NCI-H524 treated with DMSO at 0.1 percent for 48 hours (cell line): ENCODE measurements at regions not wholly inside any gene's neighbourhood (a gene's known extent, or its start where the extent isn't known, plus 50 kb on each side); places are given as distances from the start of the nearest gene placed in this dataset.

Experiments used
- DNase-seq: peaks from one replicate; lab custom pipeline; 2025; lab: John Stamatoyannopoulos, UW

DNA sequence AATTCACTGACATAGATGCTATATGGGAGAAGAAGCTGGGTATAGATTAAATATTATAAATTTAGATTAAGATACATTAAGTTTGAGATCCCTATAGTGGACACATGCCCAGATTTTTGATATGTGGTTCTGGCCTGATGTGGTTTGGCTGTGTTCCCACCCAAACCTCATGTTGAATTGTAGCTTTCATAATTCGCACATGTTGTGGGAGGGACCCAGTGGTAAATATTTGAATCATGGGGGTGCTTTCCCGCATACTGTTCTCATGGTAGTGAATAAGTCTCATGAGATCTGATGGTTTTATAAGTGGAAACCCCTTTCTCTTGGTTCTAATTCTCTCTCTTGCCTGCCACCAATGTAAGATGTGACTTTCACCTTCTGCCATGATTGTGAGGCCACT is 189.4 kb upstream of the CD96 start:
- DNase-seq, result no peak

DNA sequence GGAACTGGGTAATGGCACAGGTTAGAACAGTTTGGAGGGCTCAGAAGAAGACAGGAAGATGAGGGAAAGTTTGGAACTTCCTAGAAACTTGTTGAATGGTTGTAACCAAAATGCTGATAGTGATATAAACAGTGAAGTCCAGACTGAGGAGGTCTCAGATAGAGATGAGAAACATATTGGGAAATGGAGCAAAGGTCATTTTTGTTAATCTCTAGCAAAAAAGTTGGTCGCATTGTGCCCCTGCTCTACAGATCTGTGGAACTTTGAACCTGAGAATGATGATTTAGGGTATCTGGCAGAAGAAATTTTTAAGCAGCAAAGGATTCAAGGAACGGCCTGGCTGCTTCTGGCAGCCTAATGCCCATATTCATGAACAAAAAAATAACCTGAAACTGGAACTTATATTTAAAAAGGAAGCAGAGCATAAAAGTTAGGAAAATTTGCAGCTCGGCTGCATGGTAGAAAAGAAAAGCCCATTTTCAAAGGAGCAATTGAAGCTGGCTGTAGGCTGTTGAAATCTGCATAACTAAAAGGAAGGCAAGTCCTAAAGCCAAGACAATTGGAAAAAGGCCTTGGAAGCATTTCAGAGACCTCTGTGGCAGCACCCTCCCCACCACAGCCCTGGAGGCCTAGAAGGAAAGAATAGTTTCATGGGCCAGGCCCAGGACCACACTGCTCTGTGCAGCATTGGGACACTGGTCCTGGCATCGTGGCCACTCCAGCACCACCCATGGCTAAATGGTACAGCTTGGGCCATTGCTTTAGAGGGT is 182.6 kb upstream of the CD96 start:
- no peak for DNase-seq

DNA sequence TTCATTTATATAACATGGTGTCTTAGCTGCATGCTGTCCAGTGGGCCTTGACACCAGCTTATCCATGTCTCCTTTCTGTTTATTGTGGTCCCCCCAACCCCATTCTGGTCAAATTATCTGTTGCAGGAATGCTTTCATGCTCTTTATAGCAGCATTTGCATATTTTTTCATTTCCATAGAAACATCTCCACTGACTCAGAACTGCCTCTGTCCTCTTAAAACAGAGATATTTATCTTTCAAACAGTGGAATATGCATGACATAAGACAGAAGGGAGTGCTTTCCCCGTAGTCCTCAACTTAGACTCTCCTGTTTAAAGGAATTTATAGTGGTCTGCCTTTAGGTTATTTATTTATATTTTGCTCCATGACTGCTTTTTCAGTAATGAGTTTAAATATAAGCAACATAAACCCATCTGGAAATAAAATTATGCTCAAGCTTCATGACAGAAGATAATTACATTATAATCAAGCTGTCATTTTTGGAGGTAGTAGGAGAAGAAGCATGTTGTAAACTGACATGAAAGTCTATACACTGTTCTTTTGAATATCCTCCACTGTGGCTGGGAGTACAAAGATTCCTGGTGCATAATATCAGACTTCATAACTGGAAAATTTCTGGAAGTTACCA is 179.5 kb upstream of the CD96 start:
- no peak for DNase-seq

DNA sequence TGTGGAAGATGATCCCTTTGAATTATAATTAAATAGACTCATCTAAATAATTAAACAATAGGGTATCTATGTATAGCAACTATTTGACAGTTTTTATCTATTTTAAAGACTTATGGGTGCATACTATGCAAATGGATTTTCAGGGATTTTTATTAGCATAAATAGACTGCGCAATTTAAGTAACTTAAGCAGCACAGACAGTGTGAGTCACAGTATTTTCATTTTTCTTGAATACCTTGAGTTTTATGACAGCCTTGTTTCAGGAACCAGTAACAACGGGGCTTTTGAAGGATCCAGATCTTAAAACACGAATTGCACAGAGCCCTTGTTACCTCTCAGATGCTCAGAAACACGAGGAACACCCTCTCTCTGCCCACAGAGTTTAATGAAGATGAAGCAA is 175.5 kb upstream of the CD96 start:
- no peak for DNase-seq

DNA sequence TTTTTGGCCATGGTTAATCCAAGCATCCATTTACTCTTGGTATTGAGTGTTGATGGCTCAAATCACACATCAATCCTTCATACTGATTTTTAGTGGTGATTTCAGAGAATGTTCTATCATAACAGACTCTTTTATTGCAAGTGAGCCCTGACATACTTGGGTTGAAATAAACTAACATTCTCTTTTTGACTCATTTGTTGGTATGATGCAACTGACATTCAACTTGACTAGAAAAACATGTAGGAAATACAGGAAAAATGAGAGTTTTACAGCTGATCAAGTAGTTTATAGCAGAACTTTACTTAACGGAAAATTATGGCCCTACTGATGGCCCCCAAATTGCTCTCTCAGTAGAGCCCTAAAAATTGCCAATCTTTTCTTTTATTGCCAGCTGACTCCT is 173.9 kb upstream of the CD96 start:
- no peak for DNase-seq

DNA sequence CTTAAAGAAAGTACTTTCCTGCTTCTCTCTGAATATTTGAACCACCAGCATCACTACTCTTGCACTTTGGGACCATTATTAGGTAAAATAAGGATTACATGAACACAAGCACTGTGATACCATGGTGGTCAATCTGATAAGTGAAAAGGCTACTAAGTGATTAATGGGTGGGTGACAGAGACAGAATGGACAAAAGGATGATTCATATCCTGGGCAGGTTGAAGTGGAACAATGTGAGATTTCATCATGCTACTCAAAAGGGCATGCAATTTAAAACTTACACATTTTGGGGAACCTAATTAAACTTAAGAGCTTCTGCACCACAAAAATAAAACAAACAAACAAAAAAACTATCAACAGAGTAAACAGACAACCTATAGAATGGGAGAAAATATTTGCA is 172.0 kb upstream of the CD96 start:
- DNase-seq, result no peak

DNA sequence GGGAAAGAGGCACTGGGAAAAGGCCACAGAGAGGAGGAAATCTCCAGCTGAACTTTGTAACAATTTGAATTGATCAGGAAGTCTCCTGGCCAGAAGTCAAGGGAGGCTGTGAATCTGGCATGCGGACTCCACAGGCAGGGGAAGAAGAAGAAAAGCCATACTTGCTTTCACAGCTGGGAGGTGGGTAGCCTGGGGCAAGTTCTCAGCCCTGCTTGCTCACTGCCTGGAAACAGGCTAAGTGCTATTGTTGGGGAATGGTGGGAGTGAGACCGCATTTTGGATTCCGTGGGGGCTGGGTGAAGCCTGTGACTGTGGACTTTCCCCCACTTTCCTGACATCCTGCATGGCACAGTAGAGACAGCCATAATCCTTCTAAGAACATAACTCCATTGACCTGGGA is 168.8 kb upstream of the CD96 start:
- DNase-seq, result no peak

DNA sequence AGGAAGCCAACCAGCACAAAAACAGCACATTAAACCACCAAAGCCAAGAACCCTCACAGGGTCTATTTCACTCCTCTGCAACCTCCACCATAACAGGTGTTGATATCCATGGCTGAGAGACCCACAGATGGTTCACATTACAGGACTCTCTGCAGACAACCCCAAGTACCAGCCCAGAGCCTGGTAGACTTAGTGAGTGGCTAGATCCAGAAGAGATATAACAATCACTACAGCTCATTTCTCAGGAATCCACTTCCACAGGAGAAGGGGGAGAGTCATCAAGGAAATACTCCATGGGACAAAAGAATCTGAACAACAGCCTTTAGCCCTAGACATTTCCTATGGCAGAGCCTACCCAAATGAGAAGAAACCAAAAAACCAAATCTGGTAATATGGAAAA is 168.1 kb upstream of the CD96 start:
- no peak for DNase-seq

DNA sequence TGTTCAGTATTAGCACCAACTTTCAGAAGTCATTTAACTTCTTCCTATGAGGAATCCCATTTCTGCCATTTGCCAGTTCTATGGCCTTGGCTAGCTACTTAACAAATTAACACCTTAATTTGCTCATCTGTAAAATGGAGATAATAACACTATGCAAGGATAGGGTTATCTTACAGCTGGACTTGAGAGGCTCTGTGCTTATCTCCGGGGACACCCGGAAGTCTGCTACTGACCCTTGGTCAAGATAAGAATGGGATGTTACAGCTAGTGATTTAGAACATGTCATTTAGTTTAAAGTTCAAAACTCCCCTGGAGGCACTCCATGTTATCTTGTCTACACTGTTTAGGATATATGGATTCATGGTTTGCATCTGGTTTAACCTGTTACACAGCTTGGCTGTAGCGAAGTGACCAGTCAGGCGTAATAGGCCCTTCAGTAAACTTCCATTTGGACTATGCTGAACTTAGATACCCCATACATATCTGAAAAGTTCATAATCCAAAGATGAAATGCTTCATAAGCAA is 156.0 kb upstream of the CD96 start:
- DNase-seq, result no peak

DNA sequence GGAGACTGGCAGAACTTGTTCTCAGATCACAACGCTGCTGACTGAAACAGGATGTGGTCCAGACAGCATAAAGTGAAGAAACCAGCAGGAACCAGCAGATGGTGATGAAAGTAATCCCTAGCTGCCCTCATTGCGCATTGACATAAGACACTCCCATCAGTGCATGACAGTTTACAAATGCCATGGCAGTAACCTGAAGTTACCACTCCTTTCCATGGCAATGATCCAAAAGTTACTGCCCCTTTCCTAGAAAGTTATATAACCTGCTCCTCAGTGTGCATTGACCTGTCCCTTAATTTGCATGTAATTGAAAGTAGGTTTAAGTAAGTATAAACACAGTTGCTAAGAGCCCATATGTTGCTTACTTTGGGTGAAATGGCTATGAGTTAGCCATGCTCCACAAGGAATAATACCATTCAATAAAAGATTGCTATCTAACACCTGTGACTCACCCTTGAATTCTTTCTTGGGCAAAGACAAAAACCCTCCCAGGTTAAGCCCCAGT is 149.1 kb upstream of the CD96 start:
- peak; percentile 86 for DNase-seq

DNA sequence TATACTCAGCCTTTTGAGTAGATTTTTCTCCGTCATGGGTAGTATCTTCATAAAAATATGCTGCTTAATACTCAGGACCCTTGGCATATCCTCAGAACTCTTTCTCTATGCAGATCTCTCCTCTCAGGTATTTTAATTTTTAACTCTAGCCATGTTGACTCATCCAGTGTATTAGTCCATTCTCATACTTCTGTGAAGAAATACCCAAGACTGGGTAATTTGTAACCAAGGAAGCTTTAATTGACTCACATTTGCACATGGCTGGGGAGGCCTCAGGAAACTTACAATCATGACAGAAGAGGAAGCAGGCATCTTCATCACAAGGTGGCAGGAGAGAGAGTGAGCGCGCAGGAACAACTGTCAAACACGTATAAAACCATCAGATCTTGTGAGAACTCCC is 129.3 kb upstream of the CD96 start:
- no peak for DNase-seq

DNA sequence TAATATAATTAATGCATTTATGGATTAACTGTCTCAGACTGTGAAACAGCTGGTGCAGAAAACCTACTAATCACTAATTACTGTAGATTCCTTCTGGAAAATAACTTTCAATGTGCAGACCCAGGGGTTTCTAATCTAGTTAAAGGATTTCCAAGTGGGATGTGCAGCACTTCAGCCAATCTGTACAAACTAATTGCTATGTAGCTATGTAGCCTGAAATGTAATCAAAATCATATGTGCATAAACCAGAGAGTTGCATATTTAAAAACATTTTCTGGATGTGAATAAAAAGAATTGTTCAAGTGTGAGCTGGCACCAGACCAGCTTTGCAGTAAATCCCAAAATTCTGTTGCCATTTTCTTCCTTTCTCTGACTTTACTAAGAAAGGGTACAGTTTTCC is 127.5 kb upstream of the CD96 start:
- DNase-seq, result peak; percentile 89

DNA sequence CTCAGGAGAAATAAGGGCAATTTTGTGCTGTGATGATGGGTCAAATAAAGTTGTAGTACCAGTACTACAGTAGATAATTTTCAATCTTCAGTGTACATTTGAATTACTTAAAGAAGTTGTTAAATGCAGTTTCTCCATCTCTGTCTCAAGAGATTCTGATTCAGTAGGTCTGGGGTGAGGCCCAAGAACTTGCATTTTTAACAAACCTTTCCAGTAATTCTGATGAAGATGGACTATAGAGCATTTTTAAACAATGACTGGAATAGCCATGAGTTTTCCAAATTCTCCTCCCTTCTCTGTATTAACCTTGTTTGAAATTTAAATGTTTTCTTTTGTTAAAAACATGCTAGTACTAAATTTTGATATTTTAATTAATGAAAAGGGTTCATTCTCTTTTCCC is 127.0 kb upstream of the CD96 start:
- DNase-seq, result no peak

DNA sequence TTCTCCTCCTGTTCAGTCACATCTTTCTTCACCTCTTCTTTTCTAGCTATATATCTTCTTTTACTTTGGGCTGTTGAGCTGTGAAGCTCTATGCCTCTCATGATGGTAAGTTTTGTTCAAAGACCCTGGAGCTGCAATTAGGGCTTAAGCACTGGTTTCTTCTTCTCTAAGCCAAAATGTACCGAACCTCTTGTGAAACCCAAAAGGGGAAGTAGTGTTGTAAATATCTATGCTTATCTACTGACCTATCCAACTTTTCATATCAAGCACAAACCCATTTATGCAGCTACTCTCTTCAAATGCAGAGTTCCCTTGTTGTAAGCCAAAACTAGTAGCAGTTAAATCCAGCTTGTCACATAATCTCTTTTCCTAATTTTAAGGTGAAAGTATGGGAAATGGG is 123.6 kb upstream of the CD96 start:
- DNase-seq, result no peak

DNA sequence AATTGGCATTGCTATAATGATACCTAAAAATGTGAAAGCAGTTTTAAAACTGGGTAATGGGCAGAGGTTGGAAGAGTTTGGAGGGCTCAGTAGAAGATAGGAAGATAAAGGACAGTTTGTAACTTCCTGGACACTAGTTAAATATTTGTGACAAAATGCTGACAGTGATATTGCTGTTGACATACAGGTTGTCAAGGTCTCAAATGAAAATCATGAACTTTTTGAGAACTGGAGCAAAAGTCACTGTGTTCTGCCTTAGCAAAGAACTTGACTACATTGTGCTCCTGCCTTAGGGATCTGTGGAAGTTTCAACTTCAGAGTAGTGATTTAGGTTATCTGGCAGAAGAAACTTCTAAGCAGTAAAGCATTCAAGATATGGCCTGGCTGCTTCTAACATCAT is 113.7 kb upstream of the CD96 start:
- no peak for DNase-seq

DNA sequence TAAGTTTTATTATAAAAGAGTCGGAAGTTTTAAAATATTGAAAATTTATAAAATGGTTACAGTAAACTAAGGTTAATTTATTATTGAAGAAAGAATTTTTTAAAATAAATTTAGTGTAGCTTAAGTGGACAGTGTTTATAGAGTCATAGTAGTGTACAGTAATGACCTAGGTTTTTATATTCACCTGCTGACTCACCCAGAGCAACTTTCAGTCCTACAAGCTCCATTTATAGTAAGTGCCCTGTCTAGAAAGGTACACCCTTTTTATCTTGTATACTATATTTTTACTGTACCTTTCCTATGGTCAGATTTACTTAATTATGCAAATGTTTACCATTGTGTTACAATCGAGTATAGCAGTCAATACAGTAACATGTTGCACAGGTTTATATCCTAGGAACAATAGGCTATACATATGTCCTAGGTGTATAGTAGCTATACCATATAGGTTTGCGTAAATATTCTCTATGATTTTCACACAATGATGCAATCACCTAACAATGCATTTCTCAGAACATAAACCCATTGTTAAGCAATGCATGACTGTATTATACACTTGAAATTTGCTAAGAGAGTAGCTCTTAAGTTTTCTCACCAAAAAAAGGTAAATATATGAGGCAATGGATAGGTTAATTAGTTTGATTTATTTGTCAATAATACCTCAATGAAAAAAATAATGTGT is 106.9 kb upstream of the CD96 start:
- DNase-seq, result no peak

DNA sequence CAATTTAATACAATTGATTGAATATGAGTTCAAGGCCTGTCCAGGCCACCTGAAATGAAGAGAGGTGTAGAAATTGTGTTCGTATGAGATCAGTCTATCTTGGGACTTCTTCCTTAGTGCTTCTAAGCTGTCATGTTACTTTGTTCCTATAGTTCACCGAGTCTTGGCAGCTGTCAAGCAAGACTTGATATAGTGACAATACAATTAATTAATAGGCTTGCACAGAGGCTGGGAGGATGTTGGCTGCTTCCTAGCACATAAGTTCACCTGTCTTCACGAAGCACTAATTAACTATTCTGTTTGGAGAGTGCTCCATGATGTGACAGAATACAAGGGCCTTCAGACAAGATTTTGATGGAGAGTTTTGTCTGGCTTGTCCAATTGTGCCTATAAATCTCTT is 103.7 kb upstream of the CD96 start:
- DNase-seq, result no peak

DNA sequence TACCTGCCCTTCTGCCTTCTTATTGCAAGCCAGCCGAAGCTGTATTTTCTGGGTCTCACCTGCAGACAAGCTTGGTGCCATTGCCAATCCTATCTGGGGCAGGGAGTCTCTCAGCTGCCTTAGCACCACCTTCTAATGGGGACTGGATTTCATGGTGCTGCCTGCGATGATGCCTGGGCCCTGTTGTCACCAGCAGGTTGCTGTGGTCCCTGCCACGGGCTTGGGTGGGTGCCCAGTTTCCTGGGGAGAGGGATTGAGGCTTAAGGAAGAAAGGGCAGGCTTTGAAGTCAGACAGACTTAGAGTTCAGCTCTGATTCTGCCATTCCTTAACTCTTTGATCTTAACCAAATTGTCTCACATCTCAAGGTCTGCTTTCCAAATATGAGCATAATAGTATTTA is 87.4 kb upstream of the CD96 start:
- no peak for DNase-seq

DNA sequence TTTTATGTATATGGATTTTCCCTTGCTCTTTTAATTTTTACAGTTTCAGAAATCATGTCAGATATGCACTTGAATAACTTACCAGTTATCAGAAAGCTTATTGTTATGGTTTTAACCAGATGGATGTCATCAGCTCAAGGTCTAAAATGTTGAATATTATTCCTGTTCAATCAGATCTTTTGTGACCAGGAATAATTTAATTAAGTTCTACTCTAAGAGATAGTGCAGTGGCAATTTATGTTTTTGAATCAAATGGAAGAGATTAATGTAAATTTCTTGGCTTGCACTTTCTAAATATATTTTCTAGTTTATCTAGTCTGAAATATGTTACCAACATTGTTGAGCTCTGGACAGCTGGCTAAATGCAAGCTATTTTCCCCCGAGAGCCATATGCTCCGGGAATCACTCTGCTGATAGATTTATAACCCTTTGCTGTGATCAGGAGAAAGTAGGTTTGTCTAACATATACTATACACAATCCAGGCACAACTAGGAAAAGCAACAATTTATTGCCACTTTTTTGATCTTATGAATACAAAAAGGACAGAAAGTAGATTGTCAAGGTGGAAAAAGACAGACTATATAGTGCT is 76.8 kb upstream of the CD96 start:
- DNase-seq, result no peak

DNA sequence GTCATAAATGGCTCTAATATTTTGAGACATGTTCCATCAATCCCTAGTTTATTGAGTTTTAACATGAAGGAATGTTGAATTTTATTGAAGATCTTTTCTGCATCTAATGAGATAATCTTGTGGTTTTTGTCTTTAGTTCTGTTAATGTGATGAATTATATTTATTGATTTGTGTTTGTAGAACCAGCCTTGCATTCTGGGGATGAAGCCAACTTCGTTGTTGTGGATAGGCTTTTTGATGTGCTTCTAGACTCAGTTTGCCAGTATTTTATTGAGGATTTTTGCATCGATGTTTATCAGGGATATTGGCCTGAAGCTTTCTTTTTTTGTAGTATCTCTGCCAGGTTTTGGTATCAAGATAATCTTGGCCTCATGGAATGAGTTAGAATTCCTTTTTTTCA is 72.0 kb upstream of the CD96 start:
- DNase-seq, result no peak

DNA sequence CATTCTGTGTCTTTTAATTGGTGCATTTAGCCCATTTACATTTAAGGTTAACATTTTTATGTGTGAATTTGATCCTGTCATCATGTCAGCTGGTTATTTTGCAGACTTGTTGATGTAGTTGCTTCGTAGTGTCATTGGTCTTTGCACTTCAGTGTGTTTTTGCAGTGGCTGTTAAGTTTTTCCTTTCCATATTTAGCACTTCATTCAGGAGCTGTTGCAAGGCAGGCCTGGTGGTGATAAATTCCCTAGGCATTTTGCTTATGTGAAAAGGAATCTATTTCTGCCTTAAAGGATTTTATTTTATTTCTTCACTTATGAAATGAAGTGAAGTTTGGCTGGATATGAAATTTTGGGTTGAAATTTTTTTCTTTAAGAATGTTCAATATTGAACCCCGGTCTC is 70.2 kb upstream of the CD96 start:
- no peak for DNase-seq

DNA sequence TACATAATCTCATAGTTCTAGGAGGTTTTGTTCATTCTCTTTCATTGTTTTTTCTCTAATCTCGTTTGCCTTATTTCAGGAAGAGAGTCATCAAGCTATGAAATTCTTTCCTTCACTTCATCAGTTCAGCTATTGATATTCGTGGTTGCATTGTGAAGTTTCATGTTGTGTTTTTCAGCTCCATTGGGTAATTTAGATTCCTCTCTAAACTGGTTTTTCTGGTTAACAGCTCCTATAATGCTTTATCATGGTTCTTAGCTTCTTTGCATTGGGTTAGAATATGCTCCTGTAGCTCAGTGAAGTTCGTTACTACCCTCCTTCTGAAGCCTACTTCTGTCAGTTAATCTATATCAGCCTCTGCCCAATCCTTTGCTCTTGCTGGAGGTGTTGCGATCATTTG is 69.4 kb upstream of the CD96 start:
- DNase-seq, result no peak

DNA sequence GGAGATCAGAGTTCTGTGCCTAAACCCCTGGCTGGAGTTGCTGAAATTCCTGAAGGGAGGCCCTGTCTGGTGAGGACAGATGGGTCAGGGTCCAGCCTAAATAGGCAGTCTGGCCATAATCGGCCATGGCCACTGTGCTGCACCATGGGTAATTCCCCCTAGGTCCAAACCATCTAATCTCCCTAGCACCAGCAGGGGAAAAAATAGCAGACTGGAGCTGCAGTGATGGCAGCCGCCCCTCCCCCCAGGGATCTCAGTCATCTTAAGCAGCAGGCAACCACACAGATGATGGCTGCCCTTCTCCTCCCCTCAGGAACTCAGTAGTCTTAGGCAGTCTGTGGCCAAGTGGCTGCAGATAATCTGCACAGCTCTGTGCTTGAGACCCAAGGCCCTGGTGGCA is 68.4 kb upstream of the CD96 start:
- DNase-seq, result no peak
